IMR-90 (cell line): ENCODE measurements at regions not wholly inside any gene's neighbourhood (a gene's known extent, or its start where the extent isn't known, plus 50 kb on each side); places are given as distances from the start of the nearest gene placed in this dataset.

Experiments used
- ATAC-seq: fragments of 200-7000 bp; cut with Tn5 transposase; 2 replicates; pipeline ENCODE4 v1.9.1; 2020; ENCODE audit warnings: low read depth, mild to moderate bottlenecking, moderate library complexity
- BruUV-seq: library from RNA; stranded (reverse); fragments of 400-500 nt; replicated peaks from 2 replicates; lab custom pipeline; 2021; lab: Mats Ljungman, UMichigan
- CTCF ChIA-PET: fragments of 300-600 bp; formaldehyde crosslinking; extraction: SDS; loops from one replicate; lab custom pipeline; 2021; ENCODE audit warnings: antibody characterized with exemption; lab: Yijun Ruan, JAX
- POLR2A ChIA-PET: fragments of 300-600 bp; sonication (Branson Sonifier 250); formaldehyde crosslinking; loops from one replicate; lab custom pipeline; 2022; ENCODE audit warnings: antibody characterized with exemption; ENCODE audit not compliant: unreplicated experiment; lab: Charles Lee
- DNase-seq: peaks from one replicate; pipeline ENCODE4 v3.0.0; 2013
- H2AFZ ChIP-seq: replicated peaks from 2 replicates; pipeline ENCODE3; 2013; ENCODE audit warnings: low read length, mild to moderate bottlenecking; ENCODE audit not compliant: poor library complexity
- H2AK5ac ChIP-seq: 2 replicates; pipeline ENCODE4 v1.6.1; 2013; ENCODE audit warnings: low read depth, low read length, inconsistent platforms
- H2AK9ac ChIP-seq: replicated peaks from 2 replicates; pipeline ENCODE3; 2013; ENCODE audit warnings: mild to moderate bottlenecking, low read depth, low read length, moderate library complexity; ENCODE audit not compliant: poor library complexity
- H2BK120ac ChIP-seq: 2 replicates; pipeline ENCODE4 v1.6.1; 2013; ENCODE audit warnings: low read depth, low read length, inconsistent platforms
- H2BK15ac ChIP-seq: 3 replicates; pipeline ENCODE4 v1.6.1; 2013; ENCODE audit warnings: low read depth, low read length, inconsistent platforms
- H2BK20ac ChIP-seq: 2 replicates; pipeline ENCODE4 v1.6.1; 2013; ENCODE audit warnings: low read depth, mild to moderate bottlenecking, inconsistent platforms, low read length, moderate library complexity
- H2BK5ac ChIP-seq: 2 replicates; pipeline ENCODE4 v1.6.1; 2013; ENCODE audit warnings: mild to moderate bottlenecking, low read depth, low read length, inconsistent platforms; ENCODE audit not compliant: poor library complexity, severe bottlenecking
- H3K14ac ChIP-seq: replicated peaks from 2 replicates; pipeline ENCODE4 v1.6.1; 2013; ENCODE audit warnings: low read depth, low read length, inconsistent platforms
- H3K18ac ChIP-seq: 2 replicates; pipeline ENCODE4 v1.6.1; 2013; ENCODE audit warnings: low read depth, low read length, control low read depth
- H3K23ac ChIP-seq: 2 replicates; pipeline ENCODE4 v1.6.1; 2013; ENCODE audit warnings: low read depth, low read length, inconsistent platforms
- H3K27ac ChIP-seq: 2 replicates; pipeline ENCODE4 v1.5.1; 2013; ENCODE audit warnings: mild to moderate bottlenecking, control low read depth, low read length; ENCODE audit not compliant: insufficient read depth
- H3K27me3 ChIP-seq: 2 replicates; pipeline ENCODE4 v1.6.1; 2013; ENCODE audit warnings: low read length; ENCODE audit not compliant: control insufficient read depth, insufficient read depth
- H3K36me3 ChIP-seq: 2 replicates; pipeline ENCODE4 v1.6.1; 2013; ENCODE audit warnings: low read length, mixed read lengths; ENCODE audit not compliant: control insufficient read depth, insufficient read depth
- H3K4ac ChIP-seq: 2 replicates; pipeline ENCODE4 v1.6.1; 2013; ENCODE audit warnings: low read depth, low read length, inconsistent platforms
- H3K4me1 ChIP-seq: 2 replicates; pipeline ENCODE4 v1.6.1; 2013; ENCODE audit warnings: low read length, mixed read lengths; ENCODE audit not compliant: control insufficient read depth, insufficient read depth
- H3K4me2 ChIP-seq: 2 replicates; pipeline ENCODE4 v1.6.1; 2013; ENCODE audit warnings: low read depth, mild to moderate bottlenecking, control low read depth, low read length, moderate library complexity
- H3K4me3 ChIP-seq: 2 replicates; pipeline ENCODE4 v1.5.1; 2013; ENCODE audit warnings: low read depth, mild to moderate bottlenecking, control low read depth, low read length, moderate library complexity; ENCODE audit not compliant: insufficient read depth
- H3K56ac ChIP-seq: 2 replicates; pipeline ENCODE4 v1.6.1; 2013; ENCODE audit warnings: low read length, inconsistent platforms; ENCODE audit not compliant: insufficient read depth; ENCODE audit errors: extremely low read depth
- H3K79me1 ChIP-seq, 2 experiments: 2 replicates each; pipeline ENCODE4 v1.6.1; 2013; ENCODE audit warnings: low read length in 2 of 2, inconsistent platforms in 1 of 2, low read depth in 1 of 2
- H3K9ac ChIP-seq: 2 replicates; pipeline ENCODE4 v1.6.1; 2013; ENCODE audit warnings: low read depth, low read length, control low read depth
- H3K9me1 ChIP-seq: 2 replicates; pipeline ENCODE4 v1.6.1; 2013; ENCODE audit warnings: low read length, inconsistent platforms; ENCODE audit not compliant: insufficient read depth
- H3K9me3 ChIP-seq: 2 replicates; pipeline ENCODE4 v1.6.1; 2013; ENCODE audit warnings: low read length; ENCODE audit not compliant: control insufficient read depth, insufficient read depth
- H4K20me1 ChIP-seq: 2 replicates; pipeline ENCODE4 v1.6.1; 2013; ENCODE audit warnings: low read length, inconsistent platforms; ENCODE audit not compliant: insufficient read depth
- H4K5ac ChIP-seq: 2 replicates; pipeline ENCODE4 v1.6.1; 2013; ENCODE audit warnings: mild to moderate bottlenecking, low read depth, low read length, control low read depth
- H4K8ac ChIP-seq, 2 experiments: 2 replicates each; pipeline ENCODE4 v1.6.1; 2013; ENCODE audit warnings: low read depth in 2 of 2, low read length in 2 of 2, control low read depth in 1 of 2, inconsistent platforms in 1 of 2
- H4K91ac ChIP-seq: 2 replicates; pipeline ENCODE4 v1.6.1; 2013; ENCODE audit warnings: low read depth, low read length, inconsistent platforms; ENCODE audit not compliant: insufficient read depth
- BHLHE40 ChIP-seq: fragments of 150-350 bp; IDR thresholded peaks from 2 replicates; pipeline ENCODE4 v1.6.1; 2016; ENCODE audit warnings: mild to moderate bottlenecking, low read depth, low read length
- CEBPB ChIP-seq: IDR thresholded peaks from 2 replicates; pipeline ENCODE4 v1.6.1; 2012; ENCODE audit warnings: low read depth, low read length, improper control_type of control experiment
- CHD1 ChIP-seq: IDR thresholded peaks from 2 replicates; pipeline ENCODE4 v1.6.1; 2012; ENCODE audit warnings: low read depth, low read length, improper control_type of control experiment
- CTCF ChIP-seq: conservative IDR thresholded peaks from 2 replicates; pipeline ENCODE4 v1.5.1; 2012; ENCODE audit warnings: mild to moderate bottlenecking, low read depth, low read length, improper control_type of control experiment
- FOS ChIP-seq: fragments of 150-350 bp; IDR thresholded peaks from 2 replicates; pipeline ENCODE4 v1.6.1; 2016; ENCODE audit warnings: low read depth, low read length
- MAFK ChIP-seq: IDR thresholded peaks from 2 replicates; pipeline ENCODE4 v1.6.1; 2012; ENCODE audit warnings: low read depth, low read length, improper control_type of control experiment
- MAZ ChIP-seq: IDR thresholded peaks from 2 replicates; pipeline ENCODE4 v1.6.1; 2012; ENCODE audit warnings: low read depth, mild to moderate bottlenecking, low read length, improper control_type of control experiment, moderate library complexity, borderline replicate concordance
- MXI1 ChIP-seq: IDR thresholded peaks from 2 replicates; pipeline ENCODE4 v1.6.1; 2012; ENCODE audit warnings: low read depth, mild to moderate bottlenecking, low read length, moderate library complexity, borderline replicate concordance
- NFE2L2 ChIP-seq: fragments of 150-350 bp; IDR thresholded peaks from 2 replicates; pipeline ENCODE4 v1.6.1; 2016; ENCODE audit warnings: low read depth, mild to moderate bottlenecking, low read length
- POLR2A ChIP-seq: IDR thresholded peaks from 2 replicates; pipeline ENCODE4 v1.6.1; 2012; ENCODE audit warnings: mild to moderate bottlenecking, low read depth, low read length
- RAD21 ChIP-seq: IDR thresholded peaks from 2 replicates; pipeline ENCODE4 v1.6.1; 2012; ENCODE audit warnings: low read length, improper control_type of control experiment
- RCOR1 ChIP-seq: IDR thresholded peaks from 2 replicates; pipeline ENCODE4 v1.6.1; 2012; ENCODE audit warnings: mild to moderate bottlenecking, low read length, improper control_type of control experiment; ENCODE audit not compliant: insufficient replicate concordance
- RFX5 ChIP-seq: IDR thresholded peaks from 2 replicates; pipeline ENCODE4 v1.8.0; 2012; ENCODE audit warnings: low read depth, mild to moderate bottlenecking, low read length, moderate library complexity
- SMC3 ChIP-seq: fragments of 150-350 bp; IDR thresholded peaks from 2 replicates; pipeline ENCODE4 v1.6.1; 2016; ENCODE audit warnings: low read depth, mild to moderate bottlenecking, antibody characterized with exemption, low read length, moderate library complexity
- WGBS, 2 experiments: methylation state at CpG; one replicate each; pipeline versions ENCODE4 v1.1.5 to v1.1.7; 2013; ENCODE audit warnings: missing lambda C conversion rate in 2 of 2; ENCODE audit not compliant: insufficient read length in 1 of 2; ENCODE audit errors: extremely low coverage in 2 of 2; 5-methylcytosine and 5-hydroxymethylcytosine counted together
- dilution Hi-C: fragments of 300-500 bp; cut with HindIII; formaldehyde crosslinking; loops from one replicate; pipeline ENCODE4 v1.14.3; 2018; ENCODE audit warnings: low sequenced_read_pairs; ENCODE audit not compliant: unreplicated experiment
- in situ Hi-C: fragments of 300-500 bp; cut with MboI; formaldehyde crosslinking; loops from 3 replicates; pipeline ENCODE4 v1.14.3; 2019; ENCODE audit warnings: low sequenced_read_pairs, inconsistent platforms, mixed read lengths
- intact Hi-C: fragments of 100-400 bp; cut with micrococcal nuclease; formaldehyde crosslinking; loops from 2 replicates; pipeline ENCODE4 v1.10.0; 2022
- TF ChIP-seq, protein P1 (sequence below): fragments of 150-350 bp; IDR thresholded peaks from 2 replicates; pipeline ENCODE4 v1.6.1; 2016; ENCODE audit warnings: low read depth, mild to moderate bottlenecking, low read length, moderate library complexity, borderline replicate concordance
- TF ChIP-seq, protein P2 (sequence below): fragments of 150-350 bp; IDR thresholded peaks from 2 replicates; pipeline ENCODE4 v1.6.1; 2017; ENCODE audit warnings: mild to moderate bottlenecking, antibody characterized with exemption, low read length, low read depth

- in situ Hi-C loops (no loop called here), intact Hi-C loops (no loop called here), dilution Hi-C loops (no loop called here)
- no peak overlapping the region for H4K8ac ChIP-seq
- no peak for DNase-seq
- no peak overlapping the region for H3K4me2 ChIP-seq
- H3K79me1 ChIP-seq = no peaks in the 10 kb centered on the region
- H3K4ac ChIP-seq = no peak overlapping the region
- H3K4me3 ChIP-seq = no peak overlapping the region
- no peak overlapping the region for H4K5ac ChIP-seq
- H3K18ac ChIP-seq = no peak overlapping the region
- no peaks in the 10 kb centered on the region for H3K9me3 ChIP-seq
- no peak overlapping the region for H2AK9ac ChIP-seq
- no peak overlapping the region for H3K56ac ChIP-seq
- no peak for ATAC-seq
- no peak overlapping the region for H2BK20ac ChIP-seq
- H2AK5ac ChIP-seq = no peak overlapping the region
- H2BK5ac ChIP-seq = no peak overlapping the region
- POLR2A ChIA-PET = no interaction called here
- H3K27me3 ChIP-seq = no peaks in the 10 kb centered on the region
- no peak overlapping the region for H3K23ac ChIP-seq
- H3K36me3 ChIP-seq = no peaks in the 10 kb centered on the region
- H4K91ac ChIP-seq = no peak overlapping the region
- TF ChIP-seq POLR2A (no peak), CHD1 (no peak), RCOR1 (no peak), NFE2L2 (no peak), CTCF (no peak), SMC3 (no peak), RAD21 (no peak), BHLHE40 (no peak), MAFK (no peak), FOS (no peak), MAZ (no peak), RFX5 (no peak), CEBPB (no peak), MXI1 (no peak)
- TF ChIP-seq, protein P1, sequence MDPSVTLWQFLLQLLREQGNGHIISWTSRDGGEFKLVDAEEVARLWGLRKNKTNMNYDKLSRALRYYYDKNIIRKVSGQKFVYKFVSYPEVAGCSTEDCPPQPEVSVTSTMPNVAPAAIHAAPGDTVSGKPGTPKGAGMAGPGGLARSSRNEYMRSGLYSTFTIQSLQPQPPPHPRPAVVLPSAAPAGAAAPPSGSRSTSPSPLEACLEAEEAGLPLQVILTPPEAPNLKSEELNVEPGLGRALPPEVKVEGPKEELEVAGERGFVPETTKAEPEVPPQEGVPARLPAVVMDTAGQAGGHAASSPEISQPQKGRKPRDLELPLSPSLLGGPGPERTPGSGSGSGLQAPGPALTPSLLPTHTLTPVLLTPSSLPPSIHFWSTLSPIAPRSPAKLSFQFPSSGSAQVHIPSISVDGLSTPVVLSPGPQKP = no peak
- TF ChIP-seq, protein P2, sequence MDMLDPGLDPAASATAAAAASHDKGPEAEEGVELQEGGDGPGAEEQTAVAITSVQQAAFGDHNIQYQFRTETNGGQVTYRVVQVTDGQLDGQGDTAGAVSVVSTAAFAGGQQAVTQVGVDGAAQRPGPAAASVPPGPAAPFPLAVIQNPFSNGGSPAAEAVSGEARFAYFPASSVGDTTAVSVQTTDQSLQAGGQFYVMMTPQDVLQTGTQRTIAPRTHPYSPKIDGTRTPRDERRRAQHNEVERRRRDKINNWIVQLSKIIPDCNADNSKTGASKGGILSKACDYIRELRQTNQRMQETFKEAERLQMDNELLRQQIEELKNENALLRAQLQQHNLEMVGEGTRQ = no peak
- H2BK120ac ChIP-seq = no peak overlapping the region
- no peak overlapping the region for H2AFZ ChIP-seq
- no peak overlapping the region for H2BK15ac ChIP-seq
- CTCF ChIA-PET = no interaction called here
- no peak overlapping the region for H3K9ac ChIP-seq
- H3K14ac ChIP-seq = no peak overlapping the region
- no peak overlapping the region for H3K27ac ChIP-seq
- no peaks in the 10 kb centered on the region for H3K9me1 ChIP-seq
- WGBS, 2 experiments = no CpG with 5 or more reads among the region's 8 CpGs
- H3K4me1 ChIP-seq = no peaks in the 10 kb centered on the region
- no TSS peak for BruUV-seq
- H4K20me1 ChIP-seq = no peaks in the 10 kb centered on the region
Observed at GRCh38 chr13:74554569-74555275, 420.5 kb upstream of the KLF12 start.
